GM12864 (cell line): ENCODE measurements at regions not wholly inside any gene's neighbourhood (a gene's known extent, or its start where the extent isn't known, plus 50 kb on each side); places are given as distances from the start of the nearest gene placed in this dataset.
"Not testable (repeated sequence)": the region's sequence is repeated elsewhere in the genome, so short reads cannot be mapped to it uniquely, and the experiment has no call there.

Experiments
- DNase-seq: peaks from one replicate; pipeline ENCODE4 v3.0.0-alpha.2; 2011; ENCODE audit warnings: low read depth
- H3K4me3 ChIP-seq: 2 replicates; pipeline ENCODE4 v1.5.1; 2011; ENCODE audit warnings: mild to moderate bottlenecking, low read depth, low read length, control low read depth
- TF ChIP-seq, protein P1 (sequence below): IDR thresholded peaks from 2 replicates; pipeline ENCODE4 v1.5.1; 2011; ENCODE audit warnings: low read depth, mild to moderate bottlenecking, moderate library complexity, low read length, control low read depth, inconsistent platforms; ENCODE audit errors: missing control alignments

GRCh38 chr9:87026204-87026603 is 78.9 kb upstream of the GAS1 start:
- TF ChIP-seq, protein P1, sequence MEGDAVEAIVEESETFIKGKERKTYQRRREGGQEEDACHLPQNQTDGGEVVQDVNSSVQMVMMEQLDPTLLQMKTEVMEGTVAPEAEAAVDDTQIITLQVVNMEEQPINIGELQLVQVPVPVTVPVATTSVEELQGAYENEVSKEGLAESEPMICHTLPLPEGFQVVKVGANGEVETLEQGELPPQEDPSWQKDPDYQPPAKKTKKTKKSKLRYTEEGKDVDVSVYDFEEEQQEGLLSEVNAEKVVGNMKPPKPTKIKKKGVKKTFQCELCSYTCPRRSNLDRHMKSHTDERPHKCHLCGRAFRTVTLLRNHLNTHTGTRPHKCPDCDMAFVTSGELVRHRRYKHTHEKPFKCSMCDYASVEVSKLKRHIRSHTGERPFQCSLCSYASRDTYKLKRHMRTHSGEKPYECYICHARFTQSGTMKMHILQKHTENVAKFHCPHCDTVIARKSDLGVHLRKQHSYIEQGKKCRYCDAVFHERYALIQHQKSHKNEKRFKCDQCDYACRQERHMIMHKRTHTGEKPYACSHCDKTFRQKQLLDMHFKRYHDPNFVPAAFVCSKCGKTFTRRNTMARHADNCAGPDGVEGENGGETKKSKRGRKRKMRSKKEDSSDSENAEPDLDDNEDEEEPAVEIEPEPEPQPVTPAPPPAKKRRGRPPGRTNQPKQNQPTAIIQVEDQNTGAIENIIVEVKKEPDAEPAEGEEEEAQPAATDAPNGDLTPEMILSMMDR, result no peak
- no peak for DNase-seq
- H3K4me3 ChIP-seq, result no peak overlapping the region

GRCh38 chr9:87028836-87029235 is 81.5 kb upstream of the GAS1 start:
- DNase-seq, H3K4me3 ChIP-seq: not testable (repeated sequence)

DNA sequence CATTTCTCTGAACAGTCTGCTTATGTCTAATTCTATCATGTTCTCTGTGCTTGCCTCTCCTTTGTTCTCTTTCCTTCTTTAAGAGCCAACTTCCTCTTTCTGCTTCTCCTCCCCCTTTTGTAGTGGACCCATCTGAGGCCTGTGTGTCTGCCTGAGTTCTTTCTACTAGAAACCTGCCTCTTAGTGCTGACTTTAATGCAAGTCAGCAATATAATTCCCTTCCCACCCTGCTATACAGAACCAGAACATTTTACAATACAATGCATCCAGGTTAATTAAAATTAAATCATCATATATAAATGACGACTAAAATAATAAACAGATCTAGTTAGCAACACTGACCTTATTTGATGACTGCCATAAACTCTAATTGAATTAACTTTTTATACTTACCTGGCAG is 82.6 kb upstream of the GAS1 start:
- TF ChIP-seq, protein P1, result no peak
- no peak overlapping the region for H3K4me3 ChIP-seq
- DNase-seq, result no peak

DNA sequence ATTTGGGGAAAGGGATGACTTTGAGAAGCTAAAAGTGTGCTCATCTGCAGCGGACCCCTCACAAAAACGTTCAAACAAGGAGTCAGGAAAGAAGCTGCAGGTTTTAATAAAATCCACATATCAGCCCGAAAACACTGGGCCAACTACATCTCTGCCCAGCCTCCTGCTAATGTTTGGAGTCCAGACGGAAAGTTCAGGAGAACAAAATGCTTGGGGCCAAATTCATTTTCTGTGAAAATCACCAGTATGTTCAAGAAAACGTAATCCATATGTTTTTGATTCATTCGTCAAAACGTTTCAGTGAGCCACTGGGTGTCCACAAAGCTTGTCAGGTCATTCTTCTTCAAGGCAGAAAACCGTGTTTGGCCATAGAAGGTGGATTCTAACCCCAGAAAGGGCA is 87.5 kb upstream of the GAS1 start:
- no peak for DNase-seq
- H3K4me3 ChIP-seq, result no peak overlapping the region
- TF ChIP-seq, protein P1, result no peak

- no peak overlapping the region for H3K4me3 ChIP-seq
- DNase-seq, result no peak
- TF ChIP-seq, protein P1, result no peak
Observed at GRCh38 chr9:87035879-87036278, 88.6 kb upstream of the GAS1 start.

- DNase-seq, result no peak
- H3K4me3 ChIP-seq, result no peak overlapping the region
- TF ChIP-seq, protein P1, result no peak
Observed at GRCh38 chr9:87036506-87036905, 89.2 kb upstream of the GAS1 start.

DNA sequence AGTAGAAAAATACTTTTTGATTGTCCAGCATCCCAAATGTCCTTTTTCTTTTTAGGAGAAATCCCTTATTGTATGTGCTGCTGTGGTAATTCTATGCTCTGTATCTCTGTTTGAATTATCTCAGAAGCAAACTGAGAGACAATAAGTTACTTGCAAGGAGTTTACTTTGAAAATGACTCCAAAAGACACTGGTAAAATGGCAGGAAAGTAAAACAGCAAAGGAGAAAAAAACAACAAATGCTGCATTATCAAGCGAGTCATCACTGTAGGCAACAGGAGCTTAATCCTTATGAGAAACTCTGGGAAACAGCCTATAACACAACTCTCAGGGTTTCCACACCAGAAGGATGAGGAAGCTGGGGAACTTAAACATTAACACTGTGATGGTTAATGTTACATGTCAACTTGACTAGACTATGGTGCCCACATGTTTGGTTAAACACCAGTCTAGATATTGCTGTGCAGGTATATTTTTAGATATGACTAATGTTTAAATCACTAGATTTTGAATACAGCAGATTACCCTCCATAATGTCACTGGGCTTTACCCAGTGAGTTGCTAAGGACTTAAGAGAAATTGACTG is 92.6 kb upstream of the GAS1 start:
- no peak for DNase-seq
- no peak overlapping the region for H3K4me3 ChIP-seq
- TF ChIP-seq, protein P1, result no peak

GRCh38 chr9:87040410-87041009 is 93.2 kb upstream of the GAS1 start:
- no peak overlapping the region for H3K4me3 ChIP-seq
- TF ChIP-seq, protein P1, result no peak
- DNase-seq, result no peak

- not testable (repeated sequence) for H3K4me3 ChIP-seq, DNase-seq
Observed at GRCh38 chr9:87041553-87042235, 94.4 kb upstream of the GAS1 start.

- H3K4me3 ChIP-seq, DNase-seq: not testable (repeated sequence)
Observed at GRCh38 chr9:87049929-87050608, 102.8 kb upstream of the GAS1 start.
